NB4 (cell line): ENCODE measurements at regions not wholly inside any gene's neighbourhood (a gene's known extent, or its start where the extent isn't known, plus 50 kb on each side); places are given as distances from the start of the nearest gene placed in this dataset.

Experiments
- MYC ChIP-seq: IDR thresholded peaks from 2 replicates; pipeline ENCODE4 v1.6.1; 2011; ENCODE audit warnings: low read depth, low read length
- POLR2A ChIP-seq: IDR thresholded peaks from 2 replicates; pipeline ENCODE4 v1.6.1; 2011; ENCODE audit warnings: mild to moderate bottlenecking; ENCODE audit not compliant: insufficient read length; ENCODE audit errors: extremely low read depth
- TF ChIP-seq, protein P1 (sequence below): IDR thresholded peaks from one replicate; pipeline ENCODE4 v1.5.1; 2012; ENCODE audit warnings: low read depth, low read length
- TF ChIP-seq, protein P2 (sequence below): IDR thresholded peaks from 2 replicates; pipeline ENCODE4 v1.6.1; 2011; ENCODE audit warnings: low read depth, low read length

DNA sequence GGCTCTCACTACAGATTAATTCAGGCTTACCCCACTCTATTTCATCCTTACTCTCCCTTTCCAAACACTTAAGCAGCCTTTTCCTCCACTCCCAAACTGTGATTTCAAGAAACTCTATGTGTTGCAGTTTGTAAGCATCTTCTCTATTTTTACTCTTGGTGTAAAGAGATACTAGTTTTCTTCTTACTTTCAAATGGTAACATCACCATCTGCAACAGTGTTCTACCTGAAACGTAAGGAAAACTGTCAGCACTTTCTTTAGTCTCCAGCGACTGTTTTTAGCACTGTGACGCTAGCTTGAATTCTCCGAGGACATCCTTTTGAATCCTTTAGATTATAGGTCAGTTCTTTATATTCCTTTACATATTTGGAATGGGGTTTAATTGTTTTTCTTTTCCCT is 335.2 kb downstream of the PDGFC start:
- TF ChIP-seq, protein P1, sequence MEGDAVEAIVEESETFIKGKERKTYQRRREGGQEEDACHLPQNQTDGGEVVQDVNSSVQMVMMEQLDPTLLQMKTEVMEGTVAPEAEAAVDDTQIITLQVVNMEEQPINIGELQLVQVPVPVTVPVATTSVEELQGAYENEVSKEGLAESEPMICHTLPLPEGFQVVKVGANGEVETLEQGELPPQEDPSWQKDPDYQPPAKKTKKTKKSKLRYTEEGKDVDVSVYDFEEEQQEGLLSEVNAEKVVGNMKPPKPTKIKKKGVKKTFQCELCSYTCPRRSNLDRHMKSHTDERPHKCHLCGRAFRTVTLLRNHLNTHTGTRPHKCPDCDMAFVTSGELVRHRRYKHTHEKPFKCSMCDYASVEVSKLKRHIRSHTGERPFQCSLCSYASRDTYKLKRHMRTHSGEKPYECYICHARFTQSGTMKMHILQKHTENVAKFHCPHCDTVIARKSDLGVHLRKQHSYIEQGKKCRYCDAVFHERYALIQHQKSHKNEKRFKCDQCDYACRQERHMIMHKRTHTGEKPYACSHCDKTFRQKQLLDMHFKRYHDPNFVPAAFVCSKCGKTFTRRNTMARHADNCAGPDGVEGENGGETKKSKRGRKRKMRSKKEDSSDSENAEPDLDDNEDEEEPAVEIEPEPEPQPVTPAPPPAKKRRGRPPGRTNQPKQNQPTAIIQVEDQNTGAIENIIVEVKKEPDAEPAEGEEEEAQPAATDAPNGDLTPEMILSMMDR = no peak
- no peak for TF ChIP-seq POLR2A
- TF ChIP-seq, protein P2, sequence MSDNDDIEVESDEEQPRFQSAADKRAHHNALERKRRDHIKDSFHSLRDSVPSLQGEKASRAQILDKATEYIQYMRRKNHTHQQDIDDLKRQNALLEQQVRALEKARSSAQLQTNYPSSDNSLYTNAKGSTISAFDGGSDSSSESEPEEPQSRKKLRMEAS = no peak
- no peak for TF ChIP-seq MYC
